Stomach (tissue), 4 donors: ENCODE measurements at regions not wholly inside any gene's neighbourhood (a gene's known extent, or its start where the extent isn't known, plus 50 kb on each side); places are given as distances from the start of the nearest gene placed in this dataset.

Source experiments
- CTCF ChIP-seq, 7 experiments: fragments of 450-650 bp in 4 of 7; fragments of 200-600 bp in 3 of 7; sonication (generic) in 3 of 7; IDR thresholded peaks; one replicate each; pipeline ENCODE4 v1.5.1; 2016 to 2019; ENCODE audit warnings: antibody characterized with exemption in 7 of 7, control low read depth in 2 of 7, mild to moderate bottlenecking in 1 of 7
- EP300 ChIP-seq: sonication (generic); formaldehyde crosslinking; IDR thresholded peaks from one replicate; pipeline ENCODE4 v1.6.1; 2017; ENCODE audit warnings: antibody characterized with exemption
- POLR2A ChIP-seq, 4 donors: fragments of 450-650 bp; IDR thresholded peaks; one replicate each; pipeline ENCODE4 v1.6.1; 2016; ENCODE audit warnings: antibody characterized with exemption in 4 of 4, control low read depth in 2 of 4, mild to moderate bottlenecking in 1 of 4, moderate library complexity in 1 of 4
- POLR2AphosphoS5 ChIP-seq, 3 donors: sonication (generic); formaldehyde crosslinking; IDR thresholded peaks; one replicate each; pipeline ENCODE4 v1.6.1; 2016; ENCODE audit warnings: antibody characterized with exemption in 3 of 3

- no peak for TF ChIP-seq POLR2A (IDR thresholded peaks at IDR 0.05)
- TF ChIP-seq CTCF (IDR thresholded peaks at IDR 0.05) = no peak
- TF ChIP-seq EP300 = no peak
- no peak for TF ChIP-seq POLR2AphosphoS5 (IDR thresholded peaks at IDR 0.05)
Measured at GRCh38 chr2:155318710-155319109, 620.2 kb downstream of the KCNJ3 start.
